ENCODE measurements at regions not wholly inside any gene's neighbourhood (a gene's known extent, or its start where the extent isn't known, plus 50 kb on each side); places are given as distances from the start of the nearest gene placed in this dataset.

- WGBS, 2 experiments (ENCODE audit: extremely low coverage in 2 of 2, insufficient read length in 1 of 2) = no CpG with 5 or more reads among the region's 4 CpGs
- H3K56ac ChIP-seq (ENCODE audit: extremely low read depth, insufficient read depth, low read length) = no peak overlapping the region
- H2BK120ac ChIP-seq (ENCODE audit: low read depth, low read length) = no peak overlapping the region
- H3K9ac ChIP-seq (ENCODE audit: low read depth, low read length) = no peak overlapping the region
- no peaks in the 10 kb centered on the region for H3K36me3 ChIP-seq (ENCODE audit: control insufficient read depth, insufficient read depth, low read length)
- no peak overlapping the region for H2BK20ac ChIP-seq (ENCODE audit: low read depth, low read length)
- no peak for ATAC-seq (ENCODE audit: low read depth)
- TF ChIP-seq CEBPB (IDR thresholded peaks at IDR 0.05; ENCODE audit: low read depth, low read length) (no peak), RAD21 (IDR thresholded peaks at IDR 0.05; ENCODE audit: low read length) (no peak), RCOR1 (IDR thresholded peaks at IDR 0.05; ENCODE audit: insufficient replicate concordance, low read length) (no peak), MAZ (IDR thresholded peaks at IDR 0.05; ENCODE audit: borderline replicate concordance, low read depth, low read length) (no peak), NFE2L2 (IDR thresholded peaks at IDR 0.05; ENCODE audit: low read depth, low read length) (no peak), RFX5 (IDR thresholded peaks at IDR 0.05; ENCODE audit: low read depth, low read length) (no peak), MAFK (IDR thresholded peaks at IDR 0.05; ENCODE audit: low read depth, low read length) (no peak), FOS (IDR thresholded peaks at IDR 0.05; ENCODE audit: low read depth, low read length) (no peak)
- no peaks in the 10 kb centered on the region for H3K9me1 ChIP-seq (ENCODE audit: insufficient read depth, low read length)
- CTCF ChIA-PET = no interaction called here
- no peaks in the 10 kb centered on the region for H3K79me1 ChIP-seq (ENCODE audit: low read depth in 1 of 2, low read length in 2 of 2)
- no peak overlapping the region for H4K8ac ChIP-seq (ENCODE audit: low read depth in 2 of 2, low read length in 2 of 2)
- no peaks in the 10 kb centered on the region for H3K9me3 ChIP-seq (ENCODE audit: control insufficient read depth, insufficient read depth, low read length)
- dilution Hi-C loops (cut with HindIII; ENCODE audit: low sequenced_read_pairs, unreplicated experiment) = no loop called here
- H3K18ac ChIP-seq (ENCODE audit: low read depth, low read length) = no peak overlapping the region
- H3K4me2 ChIP-seq (ENCODE audit: low read depth, low read length) = no peak overlapping the region
- H3K4me3 ChIP-seq (ENCODE audit: insufficient read depth, low read depth, low read length) = no peak overlapping the region
- no peaks in the 10 kb centered on the region for H4K20me1 ChIP-seq (ENCODE audit: insufficient read depth, low read length)
- BruUV-seq (replicated peaks) = no TSS peak
- H3K23ac ChIP-seq (ENCODE audit: low read depth, low read length) = no peak overlapping the region
- no peak overlapping the region for H2BK15ac ChIP-seq (ENCODE audit: low read depth, low read length)
- H3K14ac ChIP-seq (replicated peaks; ENCODE audit: low read depth, low read length) = no peak overlapping the region
- H3K27me3 ChIP-seq (ENCODE audit: control insufficient read depth, insufficient read depth, low read length) = no peaks in the 10 kb centered on the region
- in situ Hi-C loops (cut with MboI; ENCODE audit: low sequenced_read_pairs) = no loop called here
- intact Hi-C loops (cut with micrococcal nuclease) = no loop called here
- no peak overlapping the region for H2AK9ac ChIP-seq (replicated peaks; ENCODE audit: low read depth, low read length, poor library complexity)
- no peak overlapping the region for H4K5ac ChIP-seq (ENCODE audit: low read depth, low read length)
- H3K4me1 ChIP-seq (ENCODE audit: control insufficient read depth, insufficient read depth, low read length) = no peaks in the 10 kb centered on the region
- H2AFZ ChIP-seq (replicated peaks; ENCODE audit: low read length, poor library complexity) = no peak overlapping the region
- no peak overlapping the region for H3K4ac ChIP-seq (ENCODE audit: low read depth, low read length)
- no peak overlapping the region for H4K91ac ChIP-seq (ENCODE audit: insufficient read depth, low read depth, low read length)
- no peak overlapping the region for H2AK5ac ChIP-seq (ENCODE audit: low read depth, low read length)
- H2BK5ac ChIP-seq (ENCODE audit: low read depth, low read length, poor library complexity, severe bottlenecking) = no peak overlapping the region
- no peak overlapping the region for H3K27ac ChIP-seq (ENCODE audit: insufficient read depth, low read length)
- POLR2A ChIA-PET (ENCODE audit: unreplicated experiment) = no interaction called here
- no peak for DNase-seq
Observed at GRCh38 chr4:136558940-136559494, 973.3 kb downstream of the PCDH18 start.

All from IMR-90 (cell line).